Mesothelial cell of epicardium (in vitro differentiated cells): ENCODE measurements at regions not wholly inside any gene's neighbourhood (a gene's known extent, or its start where the extent isn't known, plus 50 kb on each side); places are given as distances from the start of the nearest gene placed in this dataset.

Experiments used
- DNase-seq, 2 experiments: peaks; one replicate each; pipeline ENCODE4 v3.0.0; 2021; ENCODE audit warnings: low spot score in 2 of 2; ENCODE audit not compliant: unreplicated experiment in 2 of 2
- H3K27ac Mint-ChIP-seq: 2 replicates; pipeline ENCODE4 v1.8.0; 2021; ENCODE audit warnings: mixed read lengths
- H3K27me3 Mint-ChIP-seq: 2 replicates; pipeline ENCODE4 v1.8.0; 2021; ENCODE audit warnings: low read depth, mixed read lengths
- H3K36me3 Mint-ChIP-seq: 2 replicates; pipeline ENCODE4 v1.8.0; 2021; ENCODE audit warnings: mixed read lengths
- H3K4me1 Mint-ChIP-seq: 2 replicates; pipeline ENCODE4 v1.8.0; 2021; ENCODE audit warnings: mixed read lengths
- H3K4me3 Mint-ChIP-seq: 2 replicates; pipeline ENCODE4 v1.8.0; 2021; ENCODE audit warnings: mild to moderate bottlenecking, moderate library complexity, mixed read lengths
- H3K9me3 Mint-ChIP-seq: 2 replicates; pipeline ENCODE4 v1.8.0; 2021; ENCODE audit warnings: mixed read lengths
- TF ChIP-seq, protein P1 (sequence below): fragments of 200-600 bp; sonication (generic); IDR thresholded peaks from one replicate; pipeline ENCODE4 v1.5.0; 2021; ENCODE audit warnings: antibody characterized with exemption; ENCODE audit not compliant: unreplicated experiment

DNA sequence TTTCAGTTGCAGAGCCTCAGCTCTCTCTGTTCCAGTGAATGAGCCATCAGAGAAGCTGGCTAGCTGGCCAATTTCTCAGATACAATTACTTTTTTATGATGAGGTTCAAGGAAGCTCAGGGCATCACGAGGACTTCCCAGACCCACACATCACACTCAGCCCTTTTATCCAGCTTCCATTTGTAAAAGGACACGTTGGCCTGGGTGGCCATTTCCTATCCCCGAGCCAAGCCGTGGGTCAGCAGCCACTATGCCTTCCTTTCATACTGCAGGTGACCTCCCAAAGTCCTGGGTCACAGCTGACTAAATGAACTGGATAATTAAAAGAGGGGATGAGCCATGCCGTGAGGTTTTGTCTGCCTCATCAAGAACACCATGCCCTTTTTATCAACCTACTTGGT lies 236.9 kb upstream of the PPARGC1A start:
- peaks cover 36% of the 10 kb centered on the region for H3K27me3 Mint-ChIP-seq
- H3K4me3 Mint-ChIP-seq = no peak overlapping the region
- no peaks in the 10 kb centered on the region for H3K9me3 Mint-ChIP-seq
- TF ChIP-seq, protein P1, sequence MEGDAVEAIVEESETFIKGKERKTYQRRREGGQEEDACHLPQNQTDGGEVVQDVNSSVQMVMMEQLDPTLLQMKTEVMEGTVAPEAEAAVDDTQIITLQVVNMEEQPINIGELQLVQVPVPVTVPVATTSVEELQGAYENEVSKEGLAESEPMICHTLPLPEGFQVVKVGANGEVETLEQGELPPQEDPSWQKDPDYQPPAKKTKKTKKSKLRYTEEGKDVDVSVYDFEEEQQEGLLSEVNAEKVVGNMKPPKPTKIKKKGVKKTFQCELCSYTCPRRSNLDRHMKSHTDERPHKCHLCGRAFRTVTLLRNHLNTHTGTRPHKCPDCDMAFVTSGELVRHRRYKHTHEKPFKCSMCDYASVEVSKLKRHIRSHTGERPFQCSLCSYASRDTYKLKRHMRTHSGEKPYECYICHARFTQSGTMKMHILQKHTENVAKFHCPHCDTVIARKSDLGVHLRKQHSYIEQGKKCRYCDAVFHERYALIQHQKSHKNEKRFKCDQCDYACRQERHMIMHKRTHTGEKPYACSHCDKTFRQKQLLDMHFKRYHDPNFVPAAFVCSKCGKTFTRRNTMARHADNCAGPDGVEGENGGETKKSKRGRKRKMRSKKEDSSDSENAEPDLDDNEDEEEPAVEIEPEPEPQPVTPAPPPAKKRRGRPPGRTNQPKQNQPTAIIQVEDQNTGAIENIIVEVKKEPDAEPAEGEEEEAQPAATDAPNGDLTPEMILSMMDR = no peak
- peaks cover 6% of the 10 kb centered on the region for H3K4me1 Mint-ChIP-seq
- H3K36me3 Mint-ChIP-seq = no peaks in the 10 kb centered on the region
- no peak for DNase-seq
- H3K27ac Mint-ChIP-seq = no peak overlapping the region

DNA sequence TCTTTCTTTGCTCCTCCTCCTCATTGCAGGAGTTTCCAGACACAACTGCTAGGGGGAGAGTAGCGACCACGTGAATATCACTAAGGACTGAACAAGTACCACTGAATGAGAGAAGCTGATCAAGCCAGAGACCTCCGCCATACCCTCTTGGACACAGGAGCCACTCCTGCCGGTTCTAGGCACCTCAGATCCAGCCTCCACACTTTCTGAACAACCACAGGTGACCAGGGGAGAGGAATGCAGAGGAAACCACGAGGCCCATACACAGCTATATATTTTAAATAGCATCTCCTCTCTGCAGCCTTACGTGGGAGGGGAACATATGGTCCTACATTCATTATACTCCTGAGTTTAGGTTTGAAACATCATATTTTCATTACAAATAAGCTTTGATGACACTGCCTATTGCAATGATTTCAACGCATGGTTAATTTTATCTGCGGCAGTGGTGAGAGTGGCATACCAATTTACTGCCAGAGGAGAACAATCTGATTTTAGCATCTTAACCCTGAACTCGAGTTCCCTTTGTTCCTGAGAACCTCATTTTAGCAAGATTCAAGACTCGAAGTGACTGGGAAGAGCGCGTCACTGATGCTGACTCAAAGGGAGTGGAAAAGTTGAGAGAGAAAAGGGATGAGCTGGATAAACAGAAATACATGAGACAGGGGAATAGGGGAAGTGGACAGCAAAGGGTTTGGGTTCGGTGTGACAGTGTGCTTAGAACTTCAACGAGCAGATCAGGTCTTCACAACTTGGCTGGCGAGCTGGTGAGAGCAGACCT lies 231.7 kb upstream of the PPARGC1A start:
- Mint-ChIP-seq H3K27ac (no peak overlapping the region), H3K4me1 (peaks cover 6% of the 10 kb centered on the region), H3K27me3 (peaks cover 32% of the 10 kb centered on the region), H3K4me3 (no peak overlapping the region), H3K9me3 (no peaks in the 10 kb centered on the region), H3K36me3 (no peaks in the 10 kb centered on the region)
- no peak for DNase-seq
- TF ChIP-seq, protein P1 = no peak

DNA sequence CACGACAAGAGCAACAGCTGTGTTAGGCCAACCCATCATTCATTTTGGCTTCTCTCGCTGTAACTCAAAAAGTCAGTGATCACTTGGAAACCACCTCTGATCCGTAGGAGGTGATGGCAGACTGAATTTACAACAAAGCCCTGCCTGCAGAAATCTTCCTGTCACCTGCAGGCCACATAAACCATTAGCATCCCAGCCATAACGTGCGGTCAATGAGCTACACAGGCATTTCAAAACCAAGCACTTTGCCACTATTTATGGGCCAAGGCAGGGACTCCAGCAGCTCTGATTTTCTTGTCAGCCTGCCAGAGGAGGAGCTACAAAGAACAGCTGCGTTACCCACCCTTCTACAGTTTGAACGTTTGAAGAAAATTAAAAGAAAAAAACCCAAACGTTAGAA lies 228.1 kb upstream of the PPARGC1A start:
- DNase-seq = no peak
- Mint-ChIP-seq H3K9me3 (peaks cover 4% of the 10 kb centered on the region), H3K4me3 (no peak overlapping the region), H3K27ac (no peak overlapping the region), H3K27me3 (peaks cover 8% of the 10 kb centered on the region), H3K36me3 (no peaks in the 10 kb centered on the region), H3K4me1 (no peaks in the 10 kb centered on the region)
- TF ChIP-seq, protein P1 = no peak

DNA sequence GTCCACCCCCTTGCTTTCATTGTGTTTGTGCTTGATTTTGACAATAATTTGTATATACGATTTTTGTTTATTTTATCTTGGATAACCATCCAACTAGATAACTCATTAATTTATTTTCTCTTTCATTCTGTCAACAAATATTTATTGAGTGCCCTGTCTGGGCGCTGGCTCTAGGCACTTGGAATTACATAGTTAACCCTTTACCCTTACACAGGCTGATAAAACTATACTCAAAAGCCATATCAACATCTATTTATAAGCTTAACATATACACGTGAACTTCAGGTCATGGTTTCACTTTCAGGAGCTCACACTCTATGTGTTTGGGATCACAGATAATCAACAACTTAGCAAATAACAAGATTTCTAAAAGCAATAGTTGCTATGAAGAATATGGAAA lies 226.3 kb upstream of the PPARGC1A start:
- Mint-ChIP-seq H3K4me3 (no peak overlapping the region), H3K27ac (no peak overlapping the region), H3K36me3 (no peaks in the 10 kb centered on the region), H3K27me3 (no peaks in the 10 kb centered on the region), H3K4me1 (no peaks in the 10 kb centered on the region), H3K9me3 (peaks cover 4% of the 10 kb centered on the region)
- no peak for DNase-seq
- TF ChIP-seq, protein P1 = no peak

DNA sequence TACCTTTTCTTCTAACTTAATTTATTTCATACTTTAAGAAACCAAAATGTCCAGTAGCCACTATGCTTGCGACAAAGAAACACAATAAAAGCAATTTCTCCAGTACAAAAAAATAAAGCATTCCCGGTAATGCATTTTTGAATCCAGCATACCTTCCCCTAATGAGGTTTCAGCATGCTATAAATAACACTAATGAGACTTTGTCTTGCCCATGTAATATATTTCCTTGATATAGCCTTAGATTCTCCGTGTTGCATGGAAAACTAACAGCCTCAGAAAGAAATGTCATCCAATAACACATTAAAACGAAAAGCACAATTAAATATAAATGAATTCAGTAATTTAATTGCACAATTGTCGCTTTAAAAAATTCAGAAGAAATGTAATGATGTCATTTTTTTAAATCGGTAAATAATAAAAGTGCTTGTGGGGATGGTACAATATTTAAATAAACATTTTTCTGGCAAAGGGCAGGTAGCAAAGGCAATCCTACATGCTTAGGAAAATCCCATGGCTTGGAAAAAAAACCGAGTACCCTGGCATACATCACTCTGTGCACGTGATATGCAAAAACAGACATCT lies 225.2 kb upstream of the PPARGC1A start:
- DNase-seq = no peak
- Mint-ChIP-seq H3K36me3 (no peaks in the 10 kb centered on the region), H3K4me1 (no peaks in the 10 kb centered on the region), H3K27me3 (no peaks in the 10 kb centered on the region), H3K9me3 (peaks cover 4% of the 10 kb centered on the region), H3K4me3 (no peak overlapping the region), H3K27ac (no peak overlapping the region)
- TF ChIP-seq, protein P1 = no peak
